ENCODE measurements at regions not wholly inside any gene's neighbourhood (a gene's known extent, or its start where the extent isn't known, plus 50 kb on each side); places are given as distances from the start of the nearest gene placed in this dataset.

GRCh38 chr5:29150840-29151239 is 2042.6 kb upstream of the CDH6 start:
- no peaks in the 10 kb centered on the region for H3K9me3 Mint-ChIP-seq
- peaks cover 1% of the 10 kb centered on the region for H3K27me3 Mint-ChIP-seq (ENCODE audit: low read depth)
- H3K36me3 Mint-ChIP-seq (ENCODE audit: low read depth) = no peaks in the 10 kb centered on the region
- no peaks in the 10 kb centered on the region for H3K4me1 Mint-ChIP-seq
- TF ChIP-seq, protein P1, sequence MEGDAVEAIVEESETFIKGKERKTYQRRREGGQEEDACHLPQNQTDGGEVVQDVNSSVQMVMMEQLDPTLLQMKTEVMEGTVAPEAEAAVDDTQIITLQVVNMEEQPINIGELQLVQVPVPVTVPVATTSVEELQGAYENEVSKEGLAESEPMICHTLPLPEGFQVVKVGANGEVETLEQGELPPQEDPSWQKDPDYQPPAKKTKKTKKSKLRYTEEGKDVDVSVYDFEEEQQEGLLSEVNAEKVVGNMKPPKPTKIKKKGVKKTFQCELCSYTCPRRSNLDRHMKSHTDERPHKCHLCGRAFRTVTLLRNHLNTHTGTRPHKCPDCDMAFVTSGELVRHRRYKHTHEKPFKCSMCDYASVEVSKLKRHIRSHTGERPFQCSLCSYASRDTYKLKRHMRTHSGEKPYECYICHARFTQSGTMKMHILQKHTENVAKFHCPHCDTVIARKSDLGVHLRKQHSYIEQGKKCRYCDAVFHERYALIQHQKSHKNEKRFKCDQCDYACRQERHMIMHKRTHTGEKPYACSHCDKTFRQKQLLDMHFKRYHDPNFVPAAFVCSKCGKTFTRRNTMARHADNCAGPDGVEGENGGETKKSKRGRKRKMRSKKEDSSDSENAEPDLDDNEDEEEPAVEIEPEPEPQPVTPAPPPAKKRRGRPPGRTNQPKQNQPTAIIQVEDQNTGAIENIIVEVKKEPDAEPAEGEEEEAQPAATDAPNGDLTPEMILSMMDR (IDR thresholded peaks at IDR 0.05; ENCODE audit: unreplicated experiment in 3 of 3) = no peak
- no peak overlapping the region for H3K27ac Mint-ChIP-seq
- no peak overlapping the region for H3K4me3 Mint-ChIP-seq

DNA sequence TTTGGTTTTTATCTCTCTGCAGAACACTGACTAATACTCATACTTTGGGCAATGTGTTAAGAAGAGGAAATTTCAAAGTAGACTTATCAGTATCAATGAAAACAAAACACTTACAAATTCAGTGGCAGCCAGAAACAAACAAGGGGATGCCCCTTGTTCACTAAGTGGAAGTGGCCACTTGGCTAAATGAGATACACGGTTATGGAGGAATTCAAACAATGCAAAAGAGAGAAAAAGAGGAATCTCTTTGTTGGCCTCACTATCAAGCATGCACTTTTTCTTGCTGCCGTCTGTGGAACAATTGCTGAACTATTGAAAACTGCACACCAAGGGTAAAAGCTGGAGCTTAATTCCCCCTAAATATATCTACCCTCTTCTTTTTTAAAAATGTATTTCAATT is 2044.9 kb upstream of the CDH6 start:
- no peaks in the 10 kb centered on the region for H3K9me3 Mint-ChIP-seq
- no peaks in the 10 kb centered on the region for H3K4me1 Mint-ChIP-seq
- no peaks in the 10 kb centered on the region for H3K27me3 Mint-ChIP-seq (ENCODE audit: low read depth)
- no peak overlapping the region for H3K27ac Mint-ChIP-seq
- H3K36me3 Mint-ChIP-seq (ENCODE audit: low read depth) = no peaks in the 10 kb centered on the region
- TF ChIP-seq, protein P1 (IDR thresholded peaks at IDR 0.05; ENCODE audit: unreplicated experiment in 3 of 3) = no peak
- H3K4me3 Mint-ChIP-seq = no peak overlapping the region

- no peaks in the 10 kb centered on the region for H3K9me3 Mint-ChIP-seq
- no peaks in the 10 kb centered on the region for H3K4me1 Mint-ChIP-seq
- H3K4me3 Mint-ChIP-seq = no peak overlapping the region
- TF ChIP-seq, protein P1 (IDR thresholded peaks at IDR 0.05; ENCODE audit: unreplicated experiment in 3 of 3) = no peak
- H3K27me3 Mint-ChIP-seq (ENCODE audit: low read depth) = no peaks in the 10 kb centered on the region
- no peaks in the 10 kb centered on the region for H3K36me3 Mint-ChIP-seq (ENCODE audit: low read depth)
- H3K27ac Mint-ChIP-seq = no peak overlapping the region
Observed at GRCh38 chr5:29148073-29148472, 2045.4 kb upstream of the CDH6 start.

DNA sequence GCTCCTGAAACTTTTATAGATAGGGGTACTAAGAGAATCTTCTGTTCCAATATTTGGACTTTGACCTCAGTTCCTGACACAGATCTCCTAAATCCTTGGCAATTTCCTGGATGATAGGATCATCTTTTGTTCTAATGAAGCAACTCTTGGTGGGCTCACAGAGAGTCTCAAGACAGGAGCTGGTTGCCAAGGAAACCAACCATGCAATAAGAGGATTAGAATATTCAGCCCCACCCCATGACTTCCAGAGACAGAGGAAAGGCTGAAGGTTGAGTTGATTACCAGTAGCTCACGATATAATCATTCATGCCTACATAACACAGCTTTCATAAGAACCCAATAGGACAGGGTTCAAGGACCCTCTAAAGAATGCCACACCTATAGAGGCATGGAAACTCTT is 2050.2 kb upstream of the CDH6 start:
- no peaks in the 10 kb centered on the region for H3K36me3 Mint-ChIP-seq (ENCODE audit: low read depth)
- H3K27ac Mint-ChIP-seq = no peak overlapping the region
- no peaks in the 10 kb centered on the region for H3K27me3 Mint-ChIP-seq (ENCODE audit: low read depth)
- H3K4me1 Mint-ChIP-seq = no peaks in the 10 kb centered on the region
- no peaks in the 10 kb centered on the region for H3K9me3 Mint-ChIP-seq
- TF ChIP-seq, protein P1 (IDR thresholded peaks at IDR 0.05; ENCODE audit: unreplicated experiment in 3 of 3) = no peak
- H3K4me3 Mint-ChIP-seq = no peak overlapping the region

- no peaks in the 10 kb centered on the region for H3K4me1 Mint-ChIP-seq
- H3K36me3 Mint-ChIP-seq (ENCODE audit: low read depth) = no peaks in the 10 kb centered on the region
- TF ChIP-seq, protein P1 (IDR thresholded peaks at IDR 0.05; ENCODE audit: unreplicated experiment in 3 of 3) = no peak
- no peaks in the 10 kb centered on the region for H3K27me3 Mint-ChIP-seq (ENCODE audit: low read depth)
- no peak overlapping the region for H3K27ac Mint-ChIP-seq
- no peak overlapping the region for H3K4me3 Mint-ChIP-seq
- H3K9me3 Mint-ChIP-seq = no peaks in the 10 kb centered on the region
Observed at GRCh38 chr5:29134418-29134817, 2059.1 kb upstream of the CDH6 start.

- H3K27me3 Mint-ChIP-seq (ENCODE audit: low read depth) = no peaks in the 10 kb centered on the region
- no peaks in the 10 kb centered on the region for H3K4me1 Mint-ChIP-seq
- H3K36me3 Mint-ChIP-seq (ENCODE audit: low read depth) = no peaks in the 10 kb centered on the region
- H3K27ac Mint-ChIP-seq = no peak overlapping the region
- TF ChIP-seq, protein P1 (IDR thresholded peaks at IDR 0.05; ENCODE audit: unreplicated experiment in 3 of 3) = no peak
- no peaks in the 10 kb centered on the region for H3K9me3 Mint-ChIP-seq
- H3K4me3 Mint-ChIP-seq = no peak overlapping the region
Observed at GRCh38 chr5:29131285-29131684, 2062.2 kb upstream of the CDH6 start.

Measured in nephron (organoid).